COLO668 (cell line): ENCODE measurements at regions not wholly inside any gene's neighbourhood (a gene's known extent, or its start where the extent isn't known, plus 50 kb on each side); places are given as distances from the start of the nearest gene placed in this dataset.
A peak's percentile ranks its signal among the peaks of the same experiment; 100 is the strongest.

Experiments used
- DNase-seq: peaks from one replicate; lab custom pipeline; 2025; ENCODE audit not compliant: unreplicated experiment; lab: John Stamatoyannopoulos, UW

GRCh38 chr2:105625632-105626031 is 119.1 kb upstream of the NCK2 start:
- DNase-seq: no peak

GRCh38 chr2:105621038-105621437 is 123.7 kb upstream of the NCK2 start:
- DNase-seq: no peak

GRCh38 chr2:105618351-105618659 is 126.4 kb upstream of the NCK2 start:
- no peak for DNase-seq

GRCh38 chr2:105617631-105618350 is 126.9 kb upstream of the NCK2 start:
- peak; percentile 85 for DNase-seq

DNA sequence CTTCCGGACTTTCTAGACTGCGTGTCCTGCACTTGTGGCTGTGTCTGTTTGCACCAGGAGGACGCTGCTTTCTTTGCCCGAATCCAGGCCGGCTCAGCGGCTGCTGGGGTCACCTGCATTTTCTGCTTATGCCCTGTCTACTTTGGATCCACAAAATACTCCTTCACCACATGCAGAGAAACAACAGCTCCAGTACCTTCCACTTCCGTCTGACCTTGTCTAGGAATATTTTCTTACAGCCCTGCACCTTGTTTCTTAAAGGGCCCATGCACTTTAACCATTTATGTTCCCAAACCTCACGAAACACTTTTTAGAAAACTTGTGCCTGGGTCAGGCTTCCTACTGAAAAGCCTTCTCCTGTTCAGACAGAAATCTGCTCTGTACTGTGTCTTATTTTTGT is 129.4 kb upstream of the NCK2 start:
- DNase-seq: no peak

GRCh38 chr2:105611811-105612424 is 132.8 kb upstream of the NCK2 start:
- no peak for DNase-seq

DNA sequence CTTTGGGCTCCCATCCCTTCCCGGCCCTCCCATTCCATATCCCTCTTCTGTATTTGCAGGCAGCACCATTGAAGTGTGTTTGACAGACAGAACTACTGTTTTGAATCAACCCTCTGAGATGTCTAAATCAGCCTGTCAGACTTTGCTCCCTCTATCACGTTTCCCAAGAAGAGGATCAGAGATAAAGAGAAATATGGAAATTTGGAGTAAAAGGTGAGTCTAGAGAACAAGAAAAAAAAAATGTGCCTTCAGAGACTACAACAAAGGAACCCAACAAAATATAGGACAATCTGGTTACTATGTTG is 133.4 kb upstream of the NCK2 start:
- no peak for DNase-seq

DNA sequence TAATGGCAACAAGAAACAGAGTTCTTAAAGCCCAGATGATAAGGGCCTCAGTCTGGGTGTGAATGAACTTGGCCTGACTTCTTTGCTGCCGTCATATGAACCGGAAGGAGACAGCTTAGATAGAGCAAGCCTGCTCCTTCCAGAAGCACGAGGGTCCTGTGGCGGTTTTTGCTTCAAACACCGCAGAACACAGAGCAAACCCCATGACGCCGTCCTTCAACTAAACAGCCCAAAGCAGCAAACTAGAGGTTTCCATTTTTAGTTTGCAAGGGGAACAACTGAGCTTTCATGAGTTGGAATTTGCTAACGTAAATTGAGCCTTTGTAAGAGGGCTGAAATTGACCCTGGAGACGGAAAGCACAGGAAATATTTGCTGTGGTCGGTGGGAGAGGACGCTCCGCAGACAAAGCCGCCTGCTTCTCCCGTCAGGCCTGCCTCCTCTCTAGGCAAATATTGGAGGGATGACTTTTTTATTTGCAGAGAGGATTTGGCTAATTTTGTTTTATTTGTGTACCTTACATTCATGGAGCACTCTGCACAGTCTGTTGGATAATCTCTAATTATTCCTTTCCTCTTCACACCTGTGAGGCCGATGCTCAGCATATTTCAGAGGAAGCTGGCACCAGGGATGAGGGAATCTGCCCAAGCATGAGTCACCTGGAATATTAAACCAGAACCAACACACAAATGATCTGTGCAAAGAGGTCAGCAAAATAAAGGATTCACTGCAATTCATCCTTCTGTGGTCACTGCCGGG is 134.0 kb upstream of the NCK2 start:
- peak; percentile 70 for DNase-seq

GRCh38 chr2:105609746-105610402 is 134.8 kb upstream of the NCK2 start:
- peak; percentile 18 for DNase-seq

- no peak for DNase-seq
Observed at GRCh38 chr2:105607920-105608504, 136.7 kb upstream of the NCK2 start.

GRCh38 chr2:105606081-105606480 is 138.6 kb upstream of the NCK2 start:
- no peak for DNase-seq

GRCh38 chr2:105604938-105605337 is 139.8 kb upstream of the NCK2 start:
- DNase-seq: no peak

DNA sequence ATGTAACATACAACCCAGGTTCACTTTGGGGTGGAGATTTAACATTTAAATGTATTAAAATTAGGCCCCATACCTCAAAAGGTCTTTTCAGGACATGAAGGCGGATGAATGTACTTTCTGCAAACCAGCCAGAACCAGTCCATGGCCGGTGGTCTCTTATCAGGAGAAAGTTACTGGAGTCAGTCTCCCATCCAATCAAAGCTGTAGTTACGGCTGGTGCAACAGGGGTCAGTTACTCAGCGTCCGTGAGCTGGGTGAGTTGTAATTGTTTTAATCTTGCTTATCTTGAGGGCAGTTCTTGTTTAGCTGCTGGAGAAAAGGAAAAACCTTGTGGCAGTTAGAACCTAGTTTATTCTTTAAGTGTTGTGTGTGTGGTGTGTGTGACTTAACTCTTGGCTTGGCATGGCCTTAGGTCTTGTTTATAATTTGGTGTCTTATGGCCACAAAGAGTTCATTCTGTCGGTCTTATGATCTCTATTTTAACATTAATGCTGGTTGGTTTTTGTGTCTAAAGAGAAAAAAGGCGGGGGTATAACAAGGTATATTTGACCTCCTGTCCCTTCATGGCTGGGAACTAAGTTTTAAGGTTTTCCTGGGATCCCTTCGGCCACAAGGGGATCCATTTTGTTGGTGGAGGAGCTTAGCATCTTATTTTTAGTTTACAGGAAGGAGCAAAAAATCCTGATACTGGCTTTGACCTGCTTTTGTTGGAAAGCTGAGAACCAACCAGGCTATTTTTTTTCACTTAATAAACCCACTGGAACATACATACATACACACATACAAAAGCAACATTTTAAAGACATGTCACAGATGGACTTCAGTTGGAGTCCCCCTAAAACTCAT is 143.5 kb upstream of the NCK2 start:
- DNase-seq: no peak

- DNase-seq: no peak
Observed at GRCh38 chr2:105600602-105600948, 144.1 kb upstream of the NCK2 start.

- DNase-seq: no peak
Observed at GRCh38 chr2:105600037-105600442, 144.7 kb upstream of the NCK2 start.

GRCh38 chr2:105598829-105599698 is 145.6 kb upstream of the NCK2 start:
- DNase-seq: no peak

DNA sequence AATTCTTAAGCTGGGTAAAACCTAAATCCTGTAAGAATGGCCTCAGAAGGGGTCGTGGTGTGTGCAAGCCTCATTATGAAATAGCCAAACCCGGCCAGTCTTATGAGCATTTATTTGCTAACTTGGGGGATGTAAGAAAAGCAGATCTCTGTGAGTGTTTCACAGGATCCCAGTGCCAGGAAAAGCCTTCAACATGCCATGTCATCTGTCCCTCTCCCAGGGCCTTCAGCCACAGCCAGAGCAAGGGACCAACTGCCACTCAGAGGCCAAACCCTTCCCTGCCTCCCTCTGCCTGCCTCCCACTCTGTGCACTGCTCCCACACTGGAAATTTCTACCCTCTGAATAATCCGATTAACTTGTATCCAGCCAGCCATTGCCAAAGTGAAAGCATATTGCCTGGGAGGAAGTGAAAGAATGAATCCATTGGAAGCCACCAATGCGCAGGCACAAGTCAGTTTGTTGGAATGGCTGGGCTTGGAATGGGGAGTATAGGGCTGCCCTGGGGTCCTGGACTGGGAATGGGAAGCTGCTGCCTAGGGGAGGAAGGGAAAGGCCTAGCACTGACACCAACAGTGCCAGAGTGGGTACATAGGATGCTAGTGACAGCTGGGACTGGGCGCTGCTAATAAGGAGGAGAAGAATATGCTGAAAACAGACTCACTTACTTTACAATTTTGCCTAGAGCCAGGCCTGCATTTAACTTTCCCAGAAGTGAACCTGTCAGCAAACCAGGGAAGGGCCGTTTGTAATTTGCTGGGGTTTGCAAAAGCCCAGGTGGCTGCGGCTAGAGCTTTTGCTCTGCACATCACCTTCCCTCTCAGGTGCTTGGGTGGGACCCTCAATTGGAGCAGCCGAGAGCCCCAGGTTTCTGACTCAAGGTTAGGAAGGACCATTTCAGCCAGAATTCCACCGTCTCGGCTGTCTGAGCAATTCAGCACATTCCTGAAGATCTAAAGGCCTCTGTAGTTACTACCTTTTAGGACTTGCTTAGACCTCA is 146.6 kb upstream of the NCK2 start:
- DNase-seq: no peak

- no peak for DNase-seq
Observed at GRCh38 chr2:105597011-105597805, 147.5 kb upstream of the NCK2 start.
